ENCODE measurements at regions not wholly inside any gene's neighbourhood (a gene's known extent, or its start where the extent isn't known, plus 50 kb on each side); places are given as distances from the start of the nearest gene placed in this dataset.

- peak; percentile 89 for DNase-seq (ENCODE audit: low read depth)
Measured at GRCh38 chr4:15368856-15369255, 59.0 kb upstream of the C1QTNF7 start.

- no peak for DNase-seq (ENCODE audit: low read depth)
Measured at GRCh38 chr4:15370296-15370695, 57.5 kb upstream of the C1QTNF7 start.

- DNase-seq (ENCODE audit: low read depth) = peak; percentile 88
Measured at GRCh38 chr4:15373363-15373762, 54.5 kb upstream of the C1QTNF7 start.

- no peak for DNase-seq (ENCODE audit: low read depth)
Measured at GRCh38 chr4:15374656-15375055, 53.2 kb upstream of the C1QTNF7 start.

- no peak for DNase-seq (ENCODE audit: low read depth)
Measured at GRCh38 chr4:15375667-15376066, 52.2 kb upstream of the C1QTNF7 start.

- DNase-seq (ENCODE audit: low read depth) = no peak
Measured at GRCh38 chr4:15376145-15376544, 51.7 kb upstream of the C1QTNF7 start.

GRCh38 chr4:15376594-15376993 lies 51.2 kb upstream of the C1QTNF7 start:
- DNase-seq (ENCODE audit: low read depth) = peak; percentile 75
